K562 (cell line): ENCODE measurements at regions not wholly inside any gene's neighbourhood (a gene's known extent, or its start where the extent isn't known, plus 50 kb on each side); places are given as distances from the start of the nearest gene placed in this dataset.

Source experiments
- ATAC-seq: fragments of 200-7000 bp; cut with Tn5 transposase; 3 replicates; pipeline ENCODE4 v1.9.1; 2020; ENCODE audit warnings: moderate library complexity
- BruUV-seq: library from RNA; stranded (reverse); fragments of 400-500 nt; replicated peaks from 2 replicates; lab custom pipeline; 2021; lab: Mats Ljungman, UMichigan
- CTCF ChIA-PET: fragments of 300-600 bp; formaldehyde crosslinking; extraction: SDS; loops from one replicate; lab custom pipeline; 2021; ENCODE audit warnings: low intra/inter-chr PET ratio; lab: Yijun Ruan, JAX
- POLR2A ChIA-PET: fragments of 300-600, 350-650 bp; sonication (Branson Sonifier 250); formaldehyde crosslinking; extraction: SDS; loops from one replicate; lab custom pipeline; 2021; ENCODE audit warnings: antibody characterized with exemption, inconsistent platforms; lab: Yijun Ruan, JAX
- DNase-seq, 4 experiments: peaks; one replicate each; pipeline versions ENCODE4 v3.0.0 to v3.0.0-alpha.2; 2011 to 2018; ENCODE audit warnings: low spot score in 3 of 4, mixed read lengths in 3 of 4; ENCODE audit errors: extremely low read depth in 1 of 4
- FAIRE-seq: peaks from 2 replicates; lab custom pipeline; 2011; peaks lifted over from hg19 to GRCh38; lab: Jason Lieb, UNC
- H2AFZ ChIP-seq: 2 replicates; pipeline ENCODE4 v1.6.0; 2011; ENCODE audit warnings: low read depth, low read length, control low read depth, inconsistent platforms
- H3K27ac ChIP-seq: fragments of 200-600 bp; 3 replicates; pipeline ENCODE4 v1.8.0; 2011; ENCODE audit warnings: low read depth, mild to moderate bottlenecking, control low read depth, inconsistent platforms, low read length, moderate library complexity, mixed read lengths; ENCODE audit errors: extremely low read depth
- H3K27me3 ChIP-seq, 2 experiments: fragments of 300-600 bp in 1 of 2; 2 replicates in 1 of 2; 3 replicates in 1 of 2; pipeline versions ENCODE4 v1.6.0 to v1.8.0; 2011; ENCODE audit warnings: inconsistent platforms in 2 of 2, low read length in 2 of 2, mild to moderate bottlenecking in 1 of 2, mixed read lengths in 1 of 2, moderate library complexity in 1 of 2; ENCODE audit not compliant: control insufficient read depth in 2 of 2, insufficient read depth in 2 of 2
- H3K36me3 ChIP-seq: fragments of 300-600 bp; 3 replicates; pipeline ENCODE4 v1.8.0; 2011; ENCODE audit warnings: mild to moderate bottlenecking, low read length, inconsistent platforms; ENCODE audit not compliant: control insufficient read depth, insufficient read depth
- H3K4me1 ChIP-seq, 2 experiments: fragments of 200-600 bp in 1 of 2; replicated peaks in 1 of 2; 2 replicates in 1 of 2; 3 replicates in 1 of 2; pipeline versions ENCODE4 v1.5.1 to v1.8.0; 2011; ENCODE audit warnings: inconsistent platforms in 2 of 2, low read length in 2 of 2, mild to moderate bottlenecking in 1 of 2, mixed read lengths in 1 of 2, moderate library complexity in 1 of 2; ENCODE audit not compliant: control insufficient read depth in 2 of 2, insufficient read depth in 2 of 2
- H3K4me2 ChIP-seq: 2 replicates; pipeline ENCODE4 v1.6.1; 2011; ENCODE audit warnings: low read length, control low read depth, inconsistent platforms, mixed read lengths; ENCODE audit not compliant: insufficient read depth
- H3K4me3 ChIP-seq: fragments of 200-600 bp; sonication (generic), shearing (Covaris generic); 2 replicates; pipeline ENCODE4 v1.5.1; 2016; ENCODE audit warnings: control low read depth, inconsistent platforms
- H3K79me2 ChIP-seq: fragments of 200-600 bp; 3 replicates; pipeline ENCODE4 v1.8.0; 2011; ENCODE audit warnings: low read length, inconsistent platforms; ENCODE audit not compliant: control insufficient read depth, insufficient read depth
- H3K9ac ChIP-seq, 2 experiments: 2 replicates each; pipeline versions ENCODE4 v1.6.0 to v1.6.1; 2011; ENCODE audit warnings: low read depth in 2 of 2, low read length in 2 of 2, control low read depth in 1 of 2, inconsistent platforms in 1 of 2, mild to moderate bottlenecking in 1 of 2, mixed read lengths in 1 of 2; ENCODE audit not compliant: insufficient read depth in 1 of 2
- H3K9me1 ChIP-seq: one replicate; pipeline ENCODE4 v1.6.0; 2011; ENCODE audit warnings: inconsistent platforms, mild to moderate bottlenecking, low read length, moderate library complexity; ENCODE audit not compliant: control insufficient read depth, insufficient read depth
- H3K9me3 ChIP-seq: replicated peaks from 2 replicates; pipeline ENCODE4 v1.5.1; 2011; ENCODE audit warnings: low read depth, low read length, inconsistent platforms; ENCODE audit not compliant: control insufficient read depth, insufficient read depth
- H4K20me1 ChIP-seq: replicated peaks from 2 replicates; pipeline ENCODE4 v1.6.1; 2011; ENCODE audit warnings: low read length, inconsistent platforms, mixed read lengths; ENCODE audit not compliant: control insufficient read depth, insufficient read depth
- ADNP ChIP-seq: fragments of 200-800 bp; sonication (Bioruptor generic); IDR thresholded peaks from 2 replicates; pipeline ENCODE4 v1.6.1; 2016; ENCODE audit warnings: missing genetic modification characterization, missing compliant biosample characterization
- CBX5 ChIP-seq: IDR thresholded peaks from 2 replicates; pipeline ENCODE4 v1.6.1; 2014; ENCODE audit warnings: low read depth, borderline replicate concordance
- CREB1 ChIP-seq, 2 experiments: sonication (generic) in 1 of 2; formaldehyde crosslinking in 1 of 2; IDR thresholded peaks; 2 replicates each; pipeline versions ENCODE4 v1.6.1 to v1.8.0; 2012 to 2022; ENCODE audit warnings: inconsistent platforms in 1 of 2, mild to moderate bottlenecking in 1 of 2, missing genetic modification reagents in 1 of 2, moderate library complexity in 1 of 2
- ELF1 ChIP-seq: fragments of 200-800 bp; sonication (Bioruptor generic); IDR thresholded peaks from 2 replicates; pipeline ENCODE4 v1.6.1; 2016; ENCODE audit warnings: missing genetic modification characterization, missing compliant biosample characterization
- EP400 ChIP-seq: fragments of 450-650 bp; IDR thresholded peaks from 2 replicates; pipeline ENCODE4 v1.6.1; 2017; ENCODE audit warnings: antibody characterized with exemption, mild to moderate bottlenecking, moderate library complexity
- ESRRB ChIP-seq: fragments of 250-450 bp; sonication (Bioruptor Pico); IDR thresholded peaks from 2 replicates; pipeline ENCODE4 v1.5.0; 2020; ENCODE audit warnings: mild to moderate bottlenecking, moderate library complexity, borderline replicate concordance
- ETS2 ChIP-seq: IDR thresholded peaks from 2 replicates; pipeline ENCODE4 v1.6.1; 2016; ENCODE audit warnings: borderline replicate concordance, missing genetic modification characterization, mild to moderate bottlenecking, moderate library complexity, missing compliant biosample characterization; ENCODE audit not compliant: poor library complexity, severe bottlenecking
- GABPA ChIP-seq: fragments of 200-800 bp; sonication (Bioruptor generic); conservative IDR thresholded peaks from 2 replicates; pipeline ENCODE4 v1.6.1; 2016; ENCODE audit warnings: low read depth, missing genetic modification characterization, missing compliant biosample characterization
- MAZ ChIP-seq, 2 experiments: fragments of 450-650 bp in 1 of 2; sonication (generic) in 1 of 2; formaldehyde crosslinking; IDR thresholded peaks in 1 of 2; conservative IDR thresholded peaks in 1 of 2; 2 replicates each; pipeline versions ENCODE4 v1.4.0 to v1.5.0; 2020; ENCODE audit warnings: mild to moderate bottlenecking in 1 of 2, missing genetic modification reagents in 1 of 2
- NFIX ChIP-seq: fragments of 250-450 bp; sonication (Bioruptor Pico); IDR thresholded peaks from 2 replicates; pipeline ENCODE4 v1.4.0; 2020; ENCODE audit warnings: low read depth, mild to moderate bottlenecking, moderate library complexity
- RAD21 ChIP-seq, 2 experiments: fragments of 250-450 bp in 1 of 2; fragments of 450-650 bp in 1 of 2; sonication (Bioruptor Pico) in 1 of 2; formaldehyde crosslinking in 1 of 2; IDR thresholded peaks in 1 of 2; conservative IDR thresholded peaks in 1 of 2; 2 replicates each; pipeline versions ENCODE4 v1.4.0 to v1.8.0; 2020 to 2022; ENCODE audit warnings: mild to moderate bottlenecking in 2 of 2, moderate library complexity in 1 of 2
- SIN3B ChIP-seq: fragments of 450-650 bp; IDR thresholded peaks from 2 replicates; pipeline ENCODE4 v1.6.1; 2017; ENCODE audit warnings: low read depth, mild to moderate bottlenecking, moderate library complexity
- TAF7 ChIP-seq: fragments of 450-650 bp; IDR thresholded peaks from 2 replicates; pipeline ENCODE4 v1.6.1; 2016; ENCODE audit warnings: missing genetic modification characterization, missing compliant biosample characterization
- ZNF12 ChIP-seq: sonication (generic); formaldehyde crosslinking; IDR thresholded peaks from 2 replicates; pipeline ENCODE4 v1.4.0; 2020; ENCODE audit warnings: mild to moderate bottlenecking, missing genetic modification reagents
- WGBS: fragments of 100-300 bp; shearing (Covaris generic); methylation state at CpG from one replicate; pipeline ENCODE4 v1.1.6; 2016; ENCODE audit warnings: low coverage, mixed read lengths; ENCODE audit not compliant: insufficient coverage; ENCODE audit errors: missing lambda C conversion rate; 5-methylcytosine and 5-hydroxymethylcytosine counted together
- in situ Hi-C: fragments of 300-500 bp; cut with MboI; formaldehyde crosslinking; loops from 4 replicates; pipeline ENCODE4 v1.15.0; 2018; ENCODE audit warnings: inconsistent platforms, mixed read lengths
- intact Hi-C: fragments of 100-400 bp; cut with micrococcal nuclease; formaldehyde crosslinking; loops from 2 replicates; pipeline ENCODE4 v1.14.2; 2022
- TF ChIP-seq, protein P1 (sequence below): sonication (generic); formaldehyde crosslinking; IDR thresholded peaks from 2 replicates; pipeline ENCODE4 v1.8.1; 2022; ENCODE audit warnings: missing genetic modification reagents

- Histone ChIP-seq H3K9me1 (no peaks in the 10 kb centered on the region), H3K4me2 (no peak overlapping the region), H3K4me3 (no peak overlapping the region), H4K20me1 (no peaks in the 10 kb centered on the region), H3K79me2 (no peaks in the 10 kb centered on the region), H3K4me1 (no peaks in the 10 kb centered on the region), H3K9me3 (no peaks in the 10 kb centered on the region), H3K27ac (no peak overlapping the region), H3K27me3 (no peaks in the 10 kb centered on the region), H3K9ac (no peak overlapping the region), H3K36me3 (no peaks in the 10 kb centered on the region), H2AFZ (no peak overlapping the region)
- DNase-seq (no peak), FAIRE-seq (no peak), ATAC-seq (no peak)
- ChIA-PET POLR2A (no interaction called here), CTCF (no interaction called here)
- WGBS: 4% methylated on average over 2 of the region's 2 CpGs
- in situ Hi-C loops (no loop called here), intact Hi-C loops (no loop called here)
- TF ChIP-seq MAZ (CRISPR knock-in tag; conservative IDR thresholded peaks at IDR 0.05 in 1 of 2, IDR thresholded peaks at IDR 0.05 in 1 of 2) (no peak), EP400 (no peak), NFIX (CRISPR knock-in tag) (no peak), RAD21 (CRISPR knock-in tag; conservative IDR thresholded peaks at IDR 0.05 in 1 of 2, IDR thresholded peaks at IDR 0.05 in 1 of 2) (no peak), ADNP (tag) (no peak), ZNF12 (no peak), ELF1 (no peak), ESRRB (CRISPR knock-in tag) (no peak), GABPA (tag) (no peak), CBX5 (no peak), SIN3B (no peak), TAF7 (no peak), ETS2 (tag) (no peak), CREB1 (IDR thresholded peaks at IDR 0.05) (no peak), CREB1 (CRISPR knock-in tag; IDR thresholded peaks at IDR 0.05) (no peak)
- TF ChIP-seq, protein P1, sequence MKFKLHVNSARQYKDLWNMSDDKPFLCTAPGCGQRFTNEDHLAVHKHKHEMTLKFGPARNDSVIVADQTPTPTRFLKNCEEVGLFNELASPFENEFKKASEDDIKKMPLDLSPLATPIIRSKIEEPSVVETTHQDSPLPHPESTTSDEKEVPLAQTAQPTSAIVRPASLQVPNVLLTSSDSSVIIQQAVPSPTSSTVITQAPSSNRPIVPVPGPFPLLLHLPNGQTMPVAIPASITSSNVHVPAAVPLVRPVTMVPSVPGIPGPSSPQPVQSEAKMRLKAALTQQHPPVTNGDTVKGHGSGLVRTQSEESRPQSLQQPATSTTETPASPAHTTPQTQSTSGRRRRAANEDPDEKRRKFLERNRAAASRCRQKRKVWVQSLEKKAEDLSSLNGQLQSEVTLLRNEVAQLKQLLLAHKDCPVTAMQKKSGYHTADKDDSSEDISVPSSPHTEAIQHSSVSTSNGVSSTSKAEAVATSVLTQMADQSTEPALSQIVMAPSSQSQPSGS (CRISPR knock-in tag): no peak
- no TSS peak for BruUV-seq
Observed at GRCh38 chr2:216943109-216943508, 83.2 kb upstream of the TNP1 start.
